ENCODE measurements at regions not wholly inside any gene's neighbourhood (a gene's known extent, or its start where the extent isn't known, plus 50 kb on each side); places are given as distances from the start of the nearest gene placed in this dataset.
A peak's percentile ranks its signal among the peaks of the same experiment; 100 is the strongest.

GRCh38 chr4:41391271-41391670 is 134.5 kb downstream of the UCHL1 start:
- DNase-seq, result no peak

GRCh38 chr4:41394481-41394894 is 137.8 kb downstream of the UCHL1 start:
- no peak for DNase-seq

GRCh38 chr4:41396214-41396613 is 139.5 kb downstream of the UCHL1 start:
- DNase-seq, result no peak

GRCh38 chr4:41396869-41397268 is 140.1 kb downstream of the UCHL1 start:
- no peak for DNase-seq

- no peak for DNase-seq
Observed at GRCh38 chr4:41399231-41399630, 138.7 kb upstream of the LIMCH1 start.

- no peak for DNase-seq
Observed at GRCh38 chr4:41400296-41400695, 137.7 kb upstream of the LIMCH1 start.

GRCh38 chr4:41405464-41406112 is 132.4 kb upstream of the LIMCH1 start:
- no peak for DNase-seq

- DNase-seq, result no peak
Observed at GRCh38 chr4:41406113-41406516, 131.8 kb upstream of the LIMCH1 start.

GRCh38 chr4:41408150-41408549 is 129.8 kb upstream of the LIMCH1 start:
- no peak for DNase-seq

- no peak for DNase-seq
Observed at GRCh38 chr4:41408859-41409593, 128.9 kb upstream of the LIMCH1 start.

GRCh38 chr4:41409594-41409895 is 128.4 kb upstream of the LIMCH1 start:
- no peak for DNase-seq

GRCh38 chr4:41410049-41410448 is 127.9 kb upstream of the LIMCH1 start:
- DNase-seq, result no peak

- peak; percentile 13 for DNase-seq
Observed at GRCh38 chr4:41413670-41414411, 124.1 kb upstream of the LIMCH1 start.

- DNase-seq, result no peak
Observed at GRCh38 chr4:41414412-41414779, 123.6 kb upstream of the LIMCH1 start.

GRCh38 chr4:41418444-41418843 is 119.5 kb upstream of the LIMCH1 start:
- DNase-seq, result no peak

GRCh38 chr4:41420541-41420940 is 117.4 kb upstream of the LIMCH1 start:
- no peak for DNase-seq

- DNase-seq, result no peak
Observed at GRCh38 chr4:41423117-41423516, 114.8 kb upstream of the LIMCH1 start.

GRCh38 chr4:41424522-41424921 is 113.4 kb upstream of the LIMCH1 start:
- no peak for DNase-seq

- DNase-seq, result no peak
Observed at GRCh38 chr4:41425650-41426049, 112.3 kb upstream of the LIMCH1 start.

- no peak for DNase-seq
Observed at GRCh38 chr4:41426539-41426938, 111.4 kb upstream of the LIMCH1 start.

- no peak for DNase-seq
Observed at GRCh38 chr4:41427306-41427882, 110.6 kb upstream of the LIMCH1 start.

- DNase-seq, result no peak
Observed at GRCh38 chr4:41427931-41428600, 109.9 kb upstream of the LIMCH1 start.

- DNase-seq, result peak; percentile 51
Observed at GRCh38 chr4:41428601-41429279, 109.2 kb upstream of the LIMCH1 start.

Data from NCI-H187 treated with DMSO at 0.1 percent for 48 hours (cell line).